ENCODE measurements at regions not wholly inside any gene's neighbourhood (a gene's known extent, or its start where the extent isn't known, plus 50 kb on each side); places are given as distances from the start of the nearest gene placed in this dataset.

- Histone ChIP-seq H3K4me1 (ENCODE audit: control insufficient read depth in 1 of 2, insufficient read depth in 2 of 2, low read length in 2 of 2) (no peaks in the 10 kb centered on the region), H3K4me3 (ENCODE audit: low read length in 2 of 2) (no peak overlapping the region), H3K36me3 (ENCODE audit: control insufficient read depth in 1 of 2, insufficient read depth in 2 of 2, low read length in 1 of 2) (no peaks in the 10 kb centered on the region), H3K9me3 (ENCODE audit: control insufficient read depth, low read length) (no peaks in the 10 kb centered on the region), H3K27me3 (ENCODE audit: control insufficient read depth in 1 of 2, insufficient read depth in 2 of 2, low read length in 1 of 2) (no peaks in the 10 kb centered on the region), H3K27ac (ENCODE audit: low read depth in 1 of 2, low read length in 2 of 2) (peak overlapping the region; percentile 41 to 100)
- peak; percentile 3 for ATAC-seq (ENCODE audit: low FRiP score)
- DNase-seq, result no peak
- intact Hi-C loops (cut with DNase I), result loop anchor here in 1 of 2 donors (5.0 kb wide), 4 partner anchors 50 to 570 kb away; partner anchors contain the start of genes FOXL1 and MTHFSD
- WGBS, 2 donors, result 88 to 90% methylated on average over 6 of the region's 6 CpGs
These were observed 189.4 kb downstream of the C16orf95 start for GRCh38 chr16:87127766-87128147.

- DNase-seq (no peak), ATAC-seq (ENCODE audit: low FRiP score) (no peak)
- intact Hi-C loops (cut with DNase I), result loop anchor here in 1 of 2 donors (5.0 kb wide), 4 partner anchors 48 to 572 kb away; partner anchors contain the start of genes FOXL1 and MTHFSD
- Histone ChIP-seq H3K4me3 (ENCODE audit: low read length in 2 of 2) (no peak overlapping the region), H3K4me1 (ENCODE audit: control insufficient read depth in 1 of 2, insufficient read depth in 2 of 2, low read length in 2 of 2) (no peaks in the 10 kb centered on the region), H3K9me3 (ENCODE audit: control insufficient read depth, low read length) (no peaks in the 10 kb centered on the region), H3K36me3 (ENCODE audit: control insufficient read depth in 1 of 2, insufficient read depth in 2 of 2, low read length in 1 of 2) (no peaks in the 10 kb centered on the region), H3K27me3 (ENCODE audit: control insufficient read depth in 1 of 2, insufficient read depth in 2 of 2, low read length in 1 of 2) (no peaks in the 10 kb centered on the region), H3K27ac (ENCODE audit: low read depth in 1 of 2, low read length in 2 of 2) (no peak overlapping the region)
- 23 to 28% methylated on average over 4 of the region's 4 CpGs for WGBS, 2 donors
These were observed 187.4 kb downstream of the C16orf95 start for GRCh38 chr16:87129771-87130170.

GRCh38 chr16:87131061-87131995 lies 185.9 kb downstream of the C16orf95 start:
- Histone ChIP-seq H3K27ac (ENCODE audit: low read depth in 1 of 2, low read length in 2 of 2) (no peak overlapping the region), H3K4me3 (ENCODE audit: low read length in 2 of 2) (no peak overlapping the region), H3K4me1 (ENCODE audit: control insufficient read depth in 1 of 2, insufficient read depth in 2 of 2, low read length in 2 of 2) (no peaks in the 10 kb centered on the region), H3K36me3 (ENCODE audit: control insufficient read depth in 1 of 2, insufficient read depth in 2 of 2, low read length in 1 of 2) (no peaks in the 10 kb centered on the region), H3K9me3 (ENCODE audit: control insufficient read depth, low read length) (no peaks in the 10 kb centered on the region), H3K27me3 (ENCODE audit: control insufficient read depth in 1 of 2, insufficient read depth in 2 of 2, low read length in 1 of 2) (no peaks in the 10 kb centered on the region)
- 89 to 90% methylated on average over 16 of the region's 16 CpGs for WGBS, 2 donors
- DNase-seq (no peak), ATAC-seq (ENCODE audit: low FRiP score) (no peak)
- intact Hi-C loops (cut with DNase I), result no loop called here

- Histone ChIP-seq H3K4me3 (ENCODE audit: low read length in 2 of 2) (no peak overlapping the region), H3K27me3 (ENCODE audit: control insufficient read depth in 1 of 2, insufficient read depth in 2 of 2, low read length in 1 of 2) (no peaks in the 10 kb centered on the region), H3K9me3 (ENCODE audit: control insufficient read depth, low read length) (no peaks in the 10 kb centered on the region), H3K27ac (ENCODE audit: low read depth in 1 of 2, low read length in 2 of 2) (no peak overlapping the region), H3K4me1 (ENCODE audit: control insufficient read depth in 1 of 2, insufficient read depth in 2 of 2, low read length in 2 of 2) (no peaks in the 10 kb centered on the region), H3K36me3 (ENCODE audit: control insufficient read depth in 1 of 2, insufficient read depth in 2 of 2, low read length in 1 of 2) (no peaks in the 10 kb centered on the region)
- 87% methylated on average over 6 of the region's 6 CpGs for WGBS, 2 donors
- DNase-seq (no peak), ATAC-seq (ENCODE audit: low FRiP score) (no peak)
- intact Hi-C loops (cut with DNase I), result no loop called here
These were observed 185.2 kb downstream of the C16orf95 start for GRCh38 chr16:87131996-87132345.

GRCh38 chr16:87132361-87133014 lies 184.7 kb downstream of the C16orf95 start:
- ATAC-seq (ENCODE audit: low FRiP score), result no peak
- no peak overlapping the region for H3K4me3 ChIP-seq (ENCODE audit: low read length in 2 of 2)
- intact Hi-C loops (cut with DNase I), result no loop called here
- DNase-seq, result peak in 1 of 2 donors; percentile 73
- H3K4me1 ChIP-seq (ENCODE audit: control insufficient read depth in 1 of 2, insufficient read depth in 2 of 2, low read length in 2 of 2), result no peaks in the 10 kb centered on the region
- no peaks in the 10 kb centered on the region for H3K36me3 ChIP-seq (ENCODE audit: control insufficient read depth in 1 of 2, insufficient read depth in 2 of 2, low read length in 1 of 2)
- H3K27me3 ChIP-seq (ENCODE audit: control insufficient read depth in 1 of 2, insufficient read depth in 2 of 2, low read length in 1 of 2), result no peaks in the 10 kb centered on the region
- H3K9me3 ChIP-seq (ENCODE audit: control insufficient read depth, low read length), result no peaks in the 10 kb centered on the region
- H3K27ac ChIP-seq (ENCODE audit: low read depth in 1 of 2, low read length in 2 of 2), result no peak overlapping the region
- WGBS, 2 donors, result 57 to 58% methylated on average over 20 of the region's 20 CpGs

GRCh38 chr16:87133112-87133850 lies 183.9 kb downstream of the C16orf95 start:
- intact Hi-C loops (cut with DNase I), result no loop called here
- DNase-seq (peak in 1 of 2 donors; percentile 45), ATAC-seq (ENCODE audit: low FRiP score) (no peak)
- Histone ChIP-seq H3K27me3 (ENCODE audit: control insufficient read depth in 1 of 2, insufficient read depth in 2 of 2, low read length in 1 of 2) (no peaks in the 10 kb centered on the region), H3K9me3 (ENCODE audit: control insufficient read depth, low read length) (no peaks in the 10 kb centered on the region), H3K4me1 (ENCODE audit: control insufficient read depth in 1 of 2, insufficient read depth in 2 of 2, low read length in 2 of 2) (no peaks in the 10 kb centered on the region), H3K4me3 (ENCODE audit: low read length in 2 of 2) (no peak overlapping the region), H3K27ac (ENCODE audit: low read depth in 1 of 2, low read length in 2 of 2) (no peak overlapping the region), H3K36me3 (ENCODE audit: control insufficient read depth in 1 of 2, insufficient read depth in 2 of 2, low read length in 1 of 2) (no peaks in the 10 kb centered on the region)
- WGBS, 2 donors, result 93 to 94% methylated on average over 21 of the region's 21 CpGs

- Histone ChIP-seq H3K27ac (ENCODE audit: low read depth in 1 of 2, low read length in 2 of 2) (no peak overlapping the region), H3K27me3 (ENCODE audit: control insufficient read depth in 1 of 2, insufficient read depth in 2 of 2, low read length in 1 of 2) (no peaks in the 10 kb centered on the region), H3K4me1 (ENCODE audit: control insufficient read depth in 1 of 2, insufficient read depth in 2 of 2, low read length in 2 of 2) (no peaks in the 10 kb centered on the region), H3K9me3 (ENCODE audit: control insufficient read depth, low read length) (no peaks in the 10 kb centered on the region), H3K36me3 (ENCODE audit: control insufficient read depth in 1 of 2, insufficient read depth in 2 of 2, low read length in 1 of 2) (no peaks in the 10 kb centered on the region), H3K4me3 (ENCODE audit: low read length in 2 of 2) (no peak overlapping the region)
- DNase-seq (peak in 1 of 2 donors; percentile 57), ATAC-seq (ENCODE audit: low FRiP score) (no peak)
- intact Hi-C loops (cut with DNase I), result no loop called here
- WGBS, 2 donors, result 94 to 97% methylated on average over 17 of the region's 17 CpGs
These were observed 183.1 kb downstream of the C16orf95 start for GRCh38 chr16:87133966-87134627.

GRCh38 chr16:87134628-87134995 lies 182.6 kb downstream of the C16orf95 start:
- ATAC-seq (ENCODE audit: low FRiP score), result no peak
- no peak for DNase-seq
- no peaks in the 10 kb centered on the region for H3K4me1 ChIP-seq (ENCODE audit: control insufficient read depth in 1 of 2, insufficient read depth in 2 of 2, low read length in 2 of 2)

More at GRCh38 chr16:87134628-87134995, 182.6 kb downstream of the C16orf95 start:
- no peaks in the 10 kb centered on the region for H3K9me3 ChIP-seq (ENCODE audit: control insufficient read depth, low read length)
- H3K36me3 ChIP-seq (ENCODE audit: control insufficient read depth in 1 of 2, insufficient read depth in 2 of 2, low read length in 1 of 2), result no peaks in the 10 kb centered on the region
- intact Hi-C loops (cut with DNase I), result no loop called here
- 94% methylated on average over 7 of the region's 7 CpGs for WGBS, 2 donors
- H3K27me3 ChIP-seq (ENCODE audit: control insufficient read depth in 1 of 2, insufficient read depth in 2 of 2, low read length in 1 of 2), result no peaks in the 10 kb centered on the region
- H3K4me3 ChIP-seq (ENCODE audit: low read length in 2 of 2), result no peak overlapping the region
- H3K27ac ChIP-seq (ENCODE audit: low read depth in 1 of 2, low read length in 2 of 2), result no peak overlapping the region

All from aorta (tissue), 5 donors.